ENCODE measurements at regions not wholly inside any gene's neighbourhood (a gene's known extent, or its start where the extent isn't known, plus 50 kb on each side); places are given as distances from the start of the nearest gene placed in this dataset.
"Not testable (repeated sequence)": the region's sequence is repeated elsewhere in the genome, so short reads cannot be mapped to it uniquely, and the experiment has no call there.

DNA sequence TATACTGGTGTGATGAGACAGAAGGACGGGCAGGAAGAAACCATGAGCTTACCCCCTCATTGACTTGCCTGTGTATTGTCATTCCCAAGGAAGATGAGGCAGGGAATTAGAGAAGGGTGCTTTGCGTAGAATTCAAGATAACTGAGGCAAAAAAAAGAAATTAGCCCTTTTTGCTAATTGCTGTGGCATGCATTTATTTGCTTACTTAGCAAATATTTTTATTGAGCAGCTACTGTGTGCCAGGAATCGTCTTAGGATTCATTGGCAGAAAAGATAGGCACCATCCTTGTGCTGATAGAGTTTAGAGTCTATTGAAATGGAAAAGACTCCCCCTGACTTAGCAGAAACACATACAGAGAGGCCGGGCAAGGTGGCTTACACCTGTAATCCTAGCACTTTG, 541.9 kb downstream of the TMEM114 start:
- Histone ChIP-seq H3K9me3 (no peaks in the 10 kb centered on the region), H3K4me1 (no peaks in the 10 kb centered on the region), H3K4me3 (no peak overlapping the region), H3K27me3 (no peaks in the 10 kb centered on the region), H3K36me3 (no peaks in the 10 kb centered on the region), H3K27ac (no peak overlapping the region)
- TF ChIP-seq, protein P1, sequence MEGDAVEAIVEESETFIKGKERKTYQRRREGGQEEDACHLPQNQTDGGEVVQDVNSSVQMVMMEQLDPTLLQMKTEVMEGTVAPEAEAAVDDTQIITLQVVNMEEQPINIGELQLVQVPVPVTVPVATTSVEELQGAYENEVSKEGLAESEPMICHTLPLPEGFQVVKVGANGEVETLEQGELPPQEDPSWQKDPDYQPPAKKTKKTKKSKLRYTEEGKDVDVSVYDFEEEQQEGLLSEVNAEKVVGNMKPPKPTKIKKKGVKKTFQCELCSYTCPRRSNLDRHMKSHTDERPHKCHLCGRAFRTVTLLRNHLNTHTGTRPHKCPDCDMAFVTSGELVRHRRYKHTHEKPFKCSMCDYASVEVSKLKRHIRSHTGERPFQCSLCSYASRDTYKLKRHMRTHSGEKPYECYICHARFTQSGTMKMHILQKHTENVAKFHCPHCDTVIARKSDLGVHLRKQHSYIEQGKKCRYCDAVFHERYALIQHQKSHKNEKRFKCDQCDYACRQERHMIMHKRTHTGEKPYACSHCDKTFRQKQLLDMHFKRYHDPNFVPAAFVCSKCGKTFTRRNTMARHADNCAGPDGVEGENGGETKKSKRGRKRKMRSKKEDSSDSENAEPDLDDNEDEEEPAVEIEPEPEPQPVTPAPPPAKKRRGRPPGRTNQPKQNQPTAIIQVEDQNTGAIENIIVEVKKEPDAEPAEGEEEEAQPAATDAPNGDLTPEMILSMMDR (IDR thresholded peaks at IDR 0.05) = no peak
- DNase-seq (ENCODE audit: low spot score) = no peak

DNA sequence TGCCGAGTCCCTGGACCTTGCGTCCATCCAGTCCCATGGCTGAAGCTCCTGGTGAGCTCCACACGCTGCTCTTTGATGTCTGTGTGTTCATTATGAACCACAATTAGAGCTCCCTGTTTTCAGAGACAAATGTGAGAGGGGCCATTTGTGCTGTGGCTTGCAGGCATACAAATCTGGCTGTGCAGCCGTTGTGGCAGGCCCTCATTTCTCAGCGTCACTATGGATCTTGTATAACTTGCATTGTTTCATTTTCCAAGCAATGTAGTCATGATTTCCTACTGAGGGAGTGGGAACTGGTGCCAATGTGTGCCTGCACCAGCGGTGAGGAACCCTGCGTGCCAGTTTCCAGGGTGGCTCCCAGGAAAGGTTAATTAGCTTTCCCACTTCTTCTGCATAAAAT, 542.6 kb downstream of the TMEM114 start:
- Histone ChIP-seq H3K27me3 (no peaks in the 10 kb centered on the region), H3K27ac (no peak overlapping the region), H3K4me1 (no peaks in the 10 kb centered on the region), H3K4me3 (no peak overlapping the region), H3K36me3 (no peaks in the 10 kb centered on the region), H3K9me3 (no peaks in the 10 kb centered on the region)
- TF ChIP-seq, protein P1 (IDR thresholded peaks at IDR 0.05) = no peak
- no peak for DNase-seq (ENCODE audit: low spot score)

DNA sequence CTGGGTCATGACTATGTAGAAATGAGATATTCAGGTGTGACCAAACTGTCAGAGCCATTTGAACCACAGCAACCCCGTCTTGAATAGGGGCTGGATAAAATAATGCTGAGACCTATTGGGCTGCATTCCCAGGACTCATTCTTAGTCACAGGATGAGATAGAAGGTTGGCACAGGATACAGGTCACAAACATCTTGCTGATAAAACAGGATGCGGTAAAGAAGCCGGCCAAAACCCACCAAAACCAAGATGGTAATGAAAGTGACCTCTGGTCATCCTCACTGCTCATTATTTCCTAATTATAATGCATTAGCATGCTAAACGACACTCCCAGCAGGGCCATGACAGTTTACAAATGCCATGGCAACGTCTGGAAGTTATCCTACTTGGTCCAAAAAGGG, 545.5 kb downstream of the TMEM114 start:
- no peak for DNase-seq (ENCODE audit: low spot score)
- H3K36me3 ChIP-seq = no peaks in the 10 kb centered on the region
- no peaks in the 10 kb centered on the region for H3K4me1 ChIP-seq
- H3K9me3 ChIP-seq = peaks cover 0 to 3% of the 10 kb centered on the region in 2 donors
- H3K4me3 ChIP-seq = no peak overlapping the region
- no peaks in the 10 kb centered on the region for H3K27me3 ChIP-seq
- TF ChIP-seq, protein P1 (IDR thresholded peaks at IDR 0.05) = no peak
- H3K27ac ChIP-seq = no peak overlapping the region

DNA sequence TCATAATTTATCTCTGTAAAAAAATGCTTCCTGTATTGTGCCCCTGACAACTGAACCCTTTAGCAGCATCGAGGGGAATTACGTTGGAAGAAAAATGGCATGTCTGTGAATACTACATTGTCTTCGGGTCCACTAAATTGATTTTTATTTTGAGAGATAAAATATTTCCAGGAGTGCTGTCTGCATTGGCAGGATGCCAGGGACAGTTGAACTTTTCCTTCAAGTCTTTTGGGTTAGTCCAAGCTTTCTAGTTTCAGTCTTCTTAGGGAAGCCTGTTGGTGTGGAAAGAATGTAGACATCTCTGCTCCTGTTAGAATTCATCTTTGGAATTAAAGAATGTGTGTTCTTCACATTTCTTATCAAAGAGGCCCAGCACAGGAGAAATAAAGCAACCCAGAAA, 557.9 kb downstream of the TMEM114 start:
- no peak for DNase-seq (ENCODE audit: low spot score)
- TF ChIP-seq, protein P1 (IDR thresholded peaks at IDR 0.05) = no peak
- Histone ChIP-seq H3K9me3 (peaks cover 0 to 7% of the 10 kb centered on the region in 2 donors), H3K4me3 (no peak overlapping the region), H3K27ac (no peak overlapping the region), H3K27me3 (no peaks in the 10 kb centered on the region), H3K4me1 (no peaks in the 10 kb centered on the region), H3K36me3 (no peaks in the 10 kb centered on the region)

GRCh38 chr16:8030004-8030403, 560.3 kb downstream of the TMEM114 start:
- H3K4me1 ChIP-seq; H3K36me3 ChIP-seq; H3K27me3 ChIP-seq; DNase-seq (ENCODE audit: low spot score); H3K9me3 ChIP-seq; H3K4me3 ChIP-seq; H3K27ac ChIP-seq: not testable (repeated sequence)

DNA sequence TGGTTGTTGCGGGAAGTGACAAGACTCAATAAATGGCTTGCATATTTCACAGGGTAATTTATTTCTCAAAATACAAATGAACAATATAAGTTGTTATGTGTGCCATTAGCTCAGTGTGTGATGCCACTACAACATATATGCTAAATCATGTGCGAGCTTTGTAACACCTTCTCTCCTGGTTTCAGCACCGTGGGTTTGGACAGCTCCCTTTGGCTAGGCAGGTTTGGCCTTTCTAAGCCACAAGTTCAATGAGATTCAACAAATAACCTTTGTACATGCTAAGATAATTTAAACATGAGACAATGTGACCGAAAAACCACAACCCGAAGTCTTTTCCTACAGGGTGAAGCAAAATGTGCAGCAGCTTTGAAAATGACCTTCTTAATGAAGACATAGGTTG, 563.9 kb downstream of the TMEM114 start:
- Histone ChIP-seq H3K4me1 (no peaks in the 10 kb centered on the region), H3K36me3 (no peaks in the 10 kb centered on the region), H3K4me3 (no peak overlapping the region), H3K9me3 (peaks cover 0 to 7% of the 10 kb centered on the region in 2 donors), H3K27ac (no peak overlapping the region), H3K27me3 (no peaks in the 10 kb centered on the region)
- no peak for DNase-seq (ENCODE audit: low spot score)
- TF ChIP-seq, protein P1 (IDR thresholded peaks at IDR 0.05) = no peak
